NCI-H526 treated with DMSO at 0.1 percent for 48 hours (cell line): ENCODE measurements at regions not wholly inside any gene's neighbourhood (a gene's known extent, or its start where the extent isn't known, plus 50 kb on each side); places are given as distances from the start of the nearest gene placed in this dataset.

Experiments used
- DNase-seq: peaks from one replicate; lab custom pipeline; 2025; lab: John Stamatoyannopoulos, UW

GRCh38 chr4:185924458-185925044, 112.6 kb upstream of the SORBS2 start:
- DNase-seq: no peak

GRCh38 chr4:185925910-185926360, 113.9 kb upstream of the SORBS2 start:
- DNase-seq: no peak

- no peak for DNase-seq
These were observed 119.4 kb upstream of the SORBS2 start for GRCh38 chr4:185931375-185931774.

GRCh38 chr4:185931986-185932385, 120.0 kb upstream of the SORBS2 start:
- DNase-seq: no peak

GRCh38 chr4:185932491-185932890, 120.5 kb upstream of the SORBS2 start:
- DNase-seq: no peak

- no peak for DNase-seq
These were observed 121.1 kb upstream of the SORBS2 start for GRCh38 chr4:185933078-185933581.

GRCh38 chr4:185936650-185937376, 124.8 kb upstream of the SORBS2 start:
- DNase-seq: no peak

GRCh38 chr4:185938654-185939053, 126.7 kb upstream of the SORBS2 start:
- DNase-seq: no peak

GRCh38 chr4:185941461-185941860, 127.5 kb upstream of the TLR3 start:
- DNase-seq: no peak

- no peak for DNase-seq
These were observed 123.7 kb upstream of the TLR3 start for GRCh38 chr4:185945252-185945651.

GRCh38 chr4:185945906-185946305, 123.0 kb upstream of the TLR3 start:
- no peak for DNase-seq

- DNase-seq: no peak
These were observed 118.1 kb upstream of the TLR3 start for GRCh38 chr4:185950891-185951290.

- no peak for DNase-seq
These were observed 113.7 kb upstream of the TLR3 start for GRCh38 chr4:185955151-185955770.

GRCh38 chr4:185955826-185956543, 113.0 kb upstream of the TLR3 start:
- no peak for DNase-seq

GRCh38 chr4:185956544-185956940, 112.4 kb upstream of the TLR3 start:
- no peak for DNase-seq

GRCh38 chr4:185958094-185958747, 110.7 kb upstream of the TLR3 start:
- peak; percentile 13 for DNase-seq

GRCh38 chr4:185965426-185966384, 103.3 kb upstream of the TLR3 start:
- no peak for DNase-seq

- no peak for DNase-seq
These were observed 102.4 kb upstream of the TLR3 start for GRCh38 chr4:185966549-185966948.

GRCh38 chr4:185966997-185967775, 101.8 kb upstream of the TLR3 start:
- no peak for DNase-seq

GRCh38 chr4:185969657-185970056, 99.3 kb upstream of the TLR3 start:
- DNase-seq: no peak
